Esophagus (tissue), 2 donors: ENCODE measurements at regions not wholly inside any gene's neighbourhood (a gene's known extent, or its start where the extent isn't known, plus 50 kb on each side); places are given as distances from the start of the nearest gene placed in this dataset.

Source experiments
- H3K27ac ChIP-seq, 2 donors: one replicate each; pipeline ENCODE4 v1.5.1; 2013; ENCODE audit warnings: low read depth in 2 of 2, mild to moderate bottlenecking in 2 of 2, inconsistent platforms in 1 of 2, low read length in 1 of 2, moderate library complexity in 1 of 2
- H3K27me3 ChIP-seq, 2 donors: one replicate each; pipeline ENCODE4 v1.6.1; 2013; ENCODE audit warnings: low read length in 2 of 2, control low read depth in 1 of 2, mild to moderate bottlenecking in 1 of 2; ENCODE audit not compliant: insufficient read depth in 2 of 2, control insufficient read depth in 1 of 2
- H3K36me3 ChIP-seq, 2 donors: one replicate each; pipeline ENCODE4 v1.6.1; 2013; ENCODE audit warnings: low read length in 1 of 2; ENCODE audit not compliant: control insufficient read depth in 2 of 2, insufficient read depth in 2 of 2
- H3K4me1 ChIP-seq, 2 donors: one replicate each; pipeline ENCODE4 v1.6.1; 2013; ENCODE audit warnings: low read length in 1 of 2; ENCODE audit not compliant: control insufficient read depth in 2 of 2, insufficient read depth in 2 of 2
- H3K4me3 ChIP-seq, 2 donors: one replicate each; pipeline ENCODE4 v1.5.1; 2013; ENCODE audit warnings: low read length in 2 of 2, mild to moderate bottlenecking in 2 of 2, low read depth in 1 of 2, moderate library complexity in 1 of 2
- H3K9me3 ChIP-seq, 2 donors: one replicate each; pipeline ENCODE4 v1.6.1; 2013; ENCODE audit warnings: mild to moderate bottlenecking in 2 of 2, low read depth in 1 of 2, low read length in 1 of 2, moderate library complexity in 1 of 2; ENCODE audit not compliant: control insufficient read depth in 2 of 2, insufficient read depth in 1 of 2
- WGBS, 2 donors: extraction: QIAGEN DNeasy Blood & Tissue Kit; methylation state at CpG; one replicate each; pipeline ENCODE4 v1.1.7; 2013; 5-methylcytosine and 5-hydroxymethylcytosine counted together
- donor health status: healthy with polysubstance abuse.
- donor health status: Bipolar disorder and iron deficiency.

- Histone ChIP-seq H3K27ac (no peak overlapping the region), H3K4me3 (no peak overlapping the region), H3K9me3 (peaks cover 0 to 6% of the 10 kb centered on the region in 2 donors), H3K27me3 (no peaks in the 10 kb centered on the region), H3K36me3 (no peaks in the 10 kb centered on the region), H3K4me1 (no peaks in the 10 kb centered on the region)
- WGBS, 2 donors = 67 to 95% methylated on average over 2 of the region's 2 CpGs
Measured at GRCh38 chr18:3397786-3398185, 52.2 kb upstream of the TGIF1 start.
